Progenitor cell of endocrine pancreas (in vitro differentiated cells): ENCODE measurements at regions not wholly inside any gene's neighbourhood (a gene's known extent, or its start where the extent isn't known, plus 50 kb on each side); places are given as distances from the start of the nearest gene placed in this dataset.

Experiments used
- DNase-seq: peaks from one replicate; pipeline ENCODE4 v3.0.0; 2021; ENCODE audit warnings: low spot score; ENCODE audit not compliant: unreplicated experiment
- H3K27ac Mint-ChIP-seq: 2 replicates; pipeline ENCODE4 v1.8.0; 2021; ENCODE audit warnings: mild to moderate bottlenecking, moderate library complexity, mixed read lengths
- H3K27me3 Mint-ChIP-seq: 2 replicates; pipeline ENCODE4 v1.8.0; 2021; ENCODE audit warnings: mixed read lengths
- H3K36me3 Mint-ChIP-seq: 2 replicates; pipeline ENCODE4 v1.8.0; 2022; ENCODE audit warnings: mixed read lengths; ENCODE audit not compliant: insufficient read depth
- H3K4me1 Mint-ChIP-seq: 2 replicates; pipeline ENCODE4 v1.8.0; 2021; ENCODE audit warnings: low read depth, mixed read lengths
- H3K4me3 Mint-ChIP-seq: 2 replicates; pipeline ENCODE4 v1.8.0; 2021; ENCODE audit warnings: low read depth, mild to moderate bottlenecking, moderate library complexity, mixed read lengths
- H3K9me3 Mint-ChIP-seq: 2 replicates; pipeline ENCODE4 v1.8.0; 2021; ENCODE audit warnings: low read depth, mixed read lengths
- CTCF ChIP-seq: fragments of 200-600 bp; sonication (generic); IDR thresholded peaks from one replicate; pipeline ENCODE4 v1.5.0; 2021; ENCODE audit warnings: antibody characterized with exemption, mild to moderate bottlenecking; ENCODE audit not compliant: unreplicated experiment

GRCh38 chr15:29593111-29593510 is 229.2 kb downstream of the TJP1 start:
- H3K36me3 Mint-ChIP-seq = no peaks in the 10 kb centered on the region
- no peaks in the 10 kb centered on the region for H3K27me3 Mint-ChIP-seq
- H3K4me3 Mint-ChIP-seq = no peak overlapping the region
- H3K9me3 Mint-ChIP-seq = no peaks in the 10 kb centered on the region
- DNase-seq = no peak
- H3K27ac Mint-ChIP-seq = no peak overlapping the region
- no peaks in the 10 kb centered on the region for H3K4me1 Mint-ChIP-seq
- no peak for TF ChIP-seq CTCF

GRCh38 chr15:29590701-29591100 is 231.6 kb downstream of the TJP1 start:
- no peak overlapping the region for H3K27ac Mint-ChIP-seq
- no peaks in the 10 kb centered on the region for H3K9me3 Mint-ChIP-seq
- TF ChIP-seq CTCF = no peak

GRCh38 chr15:29589975-29590374 is 232.3 kb downstream of the TJP1 start:
- Mint-ChIP-seq H3K9me3 (no peaks in the 10 kb centered on the region), H3K36me3 (no peaks in the 10 kb centered on the region), H3K4me3 (no peak overlapping the region), H3K27me3 (peaks cover 2% of the 10 kb centered on the region), H3K4me1 (no peaks in the 10 kb centered on the region), H3K27ac (no peak overlapping the region)
- DNase-seq = no peak
- TF ChIP-seq CTCF = no peak

More at GRCh38 chr15:29590701-29591100, 231.6 kb downstream of the TJP1 start:
- H3K27me3 Mint-ChIP-seq = peaks cover 2% of the 10 kb centered on the region
- H3K36me3 Mint-ChIP-seq = no peaks in the 10 kb centered on the region
- no peak for DNase-seq
- no peaks in the 10 kb centered on the region for H3K4me1 Mint-ChIP-seq
- no peak overlapping the region for H3K4me3 Mint-ChIP-seq

- DNase-seq = no peak
- Mint-ChIP-seq H3K36me3 (no peaks in the 10 kb centered on the region), H3K27me3 (peaks cover 2% of the 10 kb centered on the region), H3K9me3 (no peaks in the 10 kb centered on the region), H3K4me1 (no peaks in the 10 kb centered on the region), H3K27ac (no peak overlapping the region), H3K4me3 (no peak overlapping the region)
- no peak for TF ChIP-seq CTCF
Observed at GRCh38 chr15:29589416-29589815, 232.9 kb downstream of the TJP1 start.

GRCh38 chr15:29573197-29573838 is 248.9 kb downstream of the TJP1 start:
- no peak overlapping the region for H3K27ac Mint-ChIP-seq
- TF ChIP-seq CTCF = no peak
- peaks cover 49% of the 10 kb centered on the region for H3K27me3 Mint-ChIP-seq
- peaks cover 5% of the 10 kb centered on the region for H3K4me1 Mint-ChIP-seq
- DNase-seq = no peak
- H3K9me3 Mint-ChIP-seq = no peaks in the 10 kb centered on the region
- no peak overlapping the region for H3K4me3 Mint-ChIP-seq
- no peaks in the 10 kb centered on the region for H3K36me3 Mint-ChIP-seq
